Pancreas (tissue), 10 donors: ENCODE measurements at regions not wholly inside any gene's neighbourhood (a gene's known extent, or its start where the extent isn't known, plus 50 kb on each side); places are given as distances from the start of the nearest gene placed in this dataset.

Experiments used
- ATAC-seq, 4 donors: fragments of 200-7000 bp; cut with Tn5 transposase; one replicate each; pipeline versions ENCODE4 v1.8.0 to v1.9.1; 2020; ENCODE audit warnings: mild to moderate bottlenecking in 4 of 4, moderate library complexity in 4 of 4
- DNase-seq, 6 donors: peaks; one replicate each; pipeline ENCODE4 v3.0.0-alpha.2; 2020
- FAIRE-seq: peaks from 2 replicates; lab custom pipeline; 2012; peaks lifted over from hg19 to GRCh38; lab: Jason Lieb, UNC
- H3K27ac ChIP-seq, 4 donors: fragments of 200-600 bp; sonication (generic); 1 replicate in 3 of 4; 2 replicates in 1 of 4; pipeline versions ENCODE4 v1.5.0 to v1.8.0; 2020
- H3K27me3 ChIP-seq, 4 donors: fragments of 200-600 bp; one replicate each; pipeline ENCODE4 v1.8.0; 2021
- H3K36me3 ChIP-seq, 3 donors: fragments of 200-600 bp; sonication (generic) in 1 of 3; one replicate each; pipeline versions ENCODE4 v1.5.0 to v1.8.0; 2020 to 2021
- H3K4me1 ChIP-seq, 3 donors: fragments of 200-600 bp; one replicate each; pipeline ENCODE4 v1.8.0; 2021
- H3K4me3 ChIP-seq, 4 donors: fragments of 200-600 bp; sonication (generic) in 2 of 4; one replicate each; pipeline versions ENCODE4 v1.5.0 to v1.8.0; 2020 to 2021
- H3K9me3 ChIP-seq, 4 donors: fragments of 200-600 bp; one replicate each; pipeline ENCODE4 v1.8.0; 2021
- WGBS, 2 donors: extraction: QIAGEN DNeasy Blood & Tissue Kit; methylation state at CpG; one replicate each; pipeline ENCODE4 v1.1.7; 2013; 5-methylcytosine and 5-hydroxymethylcytosine counted together
- intact Hi-C, 3 donors: fragments of 100-400 bp; cut with DNase I; formaldehyde crosslinking; loops; one replicate each; pipeline versions ENCODE4 v1.11.1 to v1.14.2; 2022
- TF ChIP-seq, protein P1 (sequence below), 4 donors: fragments of 200-600 bp; sonication (generic) in 3 of 4; IDR thresholded peaks; one replicate each; pipeline versions ENCODE4 v1.5.0 to v1.8.0; 2021; ENCODE audit warnings: antibody characterized with exemption in 4 of 4
- donor health status: healthy with polysubstance abuse.
- donor health status: DM: no; HTN: no; CAD: no; lungs with moderate emphysema.
- donor health status: DM: no; HTN: no; CAD: no.
- donor health status: control.
- donor health status: control.
- donor health status: Bipolar disorder and iron deficiency.
- donor health status: DM: yes; HTN: yes; CAD: no.
- donor health status: DM: no; HTN: no; CAD: no.
- donor health status: DM: no; HTN: no; CAD: no.
- donor health status: DM: yes; HTN: yes; CAD: no.

DNA sequence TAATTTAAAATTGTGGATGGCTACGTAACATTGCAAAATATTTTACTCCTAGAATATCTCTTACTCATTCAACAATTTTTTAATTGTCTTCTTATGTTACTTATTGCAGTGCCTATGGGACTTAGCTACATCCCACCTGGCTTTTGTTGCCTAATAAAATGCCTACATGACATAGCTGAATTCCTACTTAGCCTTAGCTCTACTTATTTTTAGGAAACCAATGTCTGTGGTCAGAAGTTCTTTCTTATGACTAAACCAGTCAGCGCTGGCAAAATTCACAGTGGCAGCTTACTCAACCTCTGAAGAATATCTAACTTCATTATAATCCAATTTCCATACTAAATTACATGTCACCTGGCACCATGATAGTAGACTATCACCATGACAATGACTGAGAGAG, 1612.4 kb upstream of the LRRTM3 start:
- no peak overlapping the region for H3K27ac ChIP-seq
- 97 to 99% methylated on average over 2 of the region's 2 CpGs for WGBS, 2 donors
- H3K4me1 ChIP-seq = no peaks in the 10 kb centered on the region
- no peak overlapping the region for H3K4me3 ChIP-seq
- intact Hi-C loops = no loop called here
- no peaks in the 10 kb centered on the region for H3K27me3 ChIP-seq
- H3K36me3 ChIP-seq = no peaks in the 10 kb centered on the region
- ATAC-seq = no peak
- no peak for FAIRE-seq
- H3K9me3 ChIP-seq = no peaks in the 10 kb centered on the region
- no peak for DNase-seq
- TF ChIP-seq, protein P1, sequence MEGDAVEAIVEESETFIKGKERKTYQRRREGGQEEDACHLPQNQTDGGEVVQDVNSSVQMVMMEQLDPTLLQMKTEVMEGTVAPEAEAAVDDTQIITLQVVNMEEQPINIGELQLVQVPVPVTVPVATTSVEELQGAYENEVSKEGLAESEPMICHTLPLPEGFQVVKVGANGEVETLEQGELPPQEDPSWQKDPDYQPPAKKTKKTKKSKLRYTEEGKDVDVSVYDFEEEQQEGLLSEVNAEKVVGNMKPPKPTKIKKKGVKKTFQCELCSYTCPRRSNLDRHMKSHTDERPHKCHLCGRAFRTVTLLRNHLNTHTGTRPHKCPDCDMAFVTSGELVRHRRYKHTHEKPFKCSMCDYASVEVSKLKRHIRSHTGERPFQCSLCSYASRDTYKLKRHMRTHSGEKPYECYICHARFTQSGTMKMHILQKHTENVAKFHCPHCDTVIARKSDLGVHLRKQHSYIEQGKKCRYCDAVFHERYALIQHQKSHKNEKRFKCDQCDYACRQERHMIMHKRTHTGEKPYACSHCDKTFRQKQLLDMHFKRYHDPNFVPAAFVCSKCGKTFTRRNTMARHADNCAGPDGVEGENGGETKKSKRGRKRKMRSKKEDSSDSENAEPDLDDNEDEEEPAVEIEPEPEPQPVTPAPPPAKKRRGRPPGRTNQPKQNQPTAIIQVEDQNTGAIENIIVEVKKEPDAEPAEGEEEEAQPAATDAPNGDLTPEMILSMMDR (IDR thresholded peaks at IDR 0.05) = no peak

DNA sequence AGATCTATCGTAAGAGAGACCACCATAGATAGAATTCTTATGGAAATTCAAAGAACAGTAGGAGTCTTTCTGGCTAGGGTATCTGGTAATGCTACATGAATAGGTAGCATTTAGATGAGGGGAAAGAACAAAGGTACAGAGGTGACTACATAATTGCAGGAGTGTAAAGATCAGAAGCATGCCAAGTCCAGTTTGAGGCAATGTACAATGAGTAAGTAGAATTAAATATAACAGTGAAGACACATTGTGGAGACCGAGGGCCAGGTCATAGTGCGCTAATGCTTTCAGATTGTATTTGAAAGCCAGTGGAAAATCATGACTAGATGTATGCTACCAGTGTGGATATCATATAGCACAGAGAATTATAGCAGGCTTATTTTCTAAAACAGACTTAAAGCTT, 1611.6 kb upstream of the LRRTM3 start:
- no peak overlapping the region for H3K27ac ChIP-seq
- no peak for DNase-seq
- no peaks in the 10 kb centered on the region for H3K9me3 ChIP-seq
- H3K27me3 ChIP-seq = no peaks in the 10 kb centered on the region
- H3K4me1 ChIP-seq = peaks cover 0 to 7% (median 5%) of the 10 kb centered on the region in 3 donors
- no peak overlapping the region for H3K4me3 ChIP-seq
- ATAC-seq = no peak
- no peak for FAIRE-seq
- TF ChIP-seq, protein P1 (IDR thresholded peaks at IDR 0.05) = no peak
- H3K36me3 ChIP-seq = no peaks in the 10 kb centered on the region
- intact Hi-C loops = no loop called here
- 94% methylated on average over 3 of the region's 3 CpGs for whole genome bisulfite sequencing, 2 donors

DNA sequence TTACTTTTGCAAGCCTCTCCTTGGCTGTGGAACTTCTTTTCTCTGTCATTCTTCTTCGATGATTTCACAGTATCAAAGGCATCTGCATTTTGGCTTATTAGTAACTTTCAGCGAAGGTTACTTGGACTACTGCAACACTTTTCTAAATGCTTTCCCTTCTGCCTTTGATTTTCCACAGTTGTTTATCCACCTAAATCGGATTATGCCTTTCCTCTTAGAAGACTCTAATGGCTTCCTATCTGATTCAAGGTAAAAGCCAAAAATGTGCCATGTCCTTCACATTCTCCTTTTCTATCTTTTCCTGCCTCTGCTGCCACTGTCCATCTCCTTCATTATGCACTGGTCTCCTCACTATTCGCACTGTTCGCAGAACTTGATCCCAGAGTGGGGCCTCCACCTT, 1606.3 kb upstream of the LRRTM3 start:
- Histone ChIP-seq H3K27me3 (no peaks in the 10 kb centered on the region), H3K4me1 (peaks cover 0 to 9% (median 8%) of the 10 kb centered on the region in 3 donors), H3K9me3 (no peaks in the 10 kb centered on the region), H3K36me3 (no peaks in the 10 kb centered on the region), H3K4me3 (no peak overlapping the region), H3K27ac (no peak overlapping the region)
- FAIRE-seq (no peak), ATAC-seq (no peak), DNase-seq (no peak)
- TF ChIP-seq, protein P1 (IDR thresholded peaks at IDR 0.05) = no peak
- WGBS, 2 donors = 59 to 64% methylated on average over 5 of the region's 5 CpGs
- intact Hi-C loops = no loop called here

DNA sequence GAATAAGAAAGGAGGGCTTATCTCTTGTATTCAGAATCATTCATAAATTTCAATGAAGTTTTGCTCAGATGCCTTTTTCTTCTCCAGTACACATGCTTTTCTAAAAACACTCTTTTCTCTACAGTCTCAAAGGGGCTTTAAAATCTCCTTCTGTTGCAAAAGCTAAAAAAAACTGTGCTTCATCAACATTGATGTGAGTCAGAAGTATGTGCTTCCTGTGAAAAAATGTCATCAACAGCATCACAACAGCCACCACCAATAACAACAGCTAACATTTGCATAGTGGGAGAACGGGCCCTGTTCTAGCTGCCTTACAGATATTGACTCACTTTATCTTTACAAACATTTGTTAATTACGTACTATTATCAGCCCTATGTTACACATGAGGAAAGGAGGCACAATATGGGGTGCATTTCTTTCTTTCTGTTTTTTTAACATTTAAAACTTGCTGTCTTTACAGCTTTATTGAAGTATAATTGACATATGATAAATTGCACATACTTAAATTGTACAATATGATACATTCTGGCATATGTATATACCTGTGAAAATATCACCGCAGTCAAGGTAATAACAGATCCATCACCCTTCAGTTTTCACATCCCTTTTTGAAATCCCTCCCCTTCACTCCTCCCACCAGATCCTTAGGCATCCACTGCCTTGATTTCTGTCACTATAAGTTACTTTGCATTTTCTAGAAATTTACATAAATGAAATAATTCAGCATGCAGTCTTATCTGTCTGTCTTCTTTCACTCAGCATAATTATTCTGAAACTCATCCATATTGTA, 1605.4 kb upstream of the LRRTM3 start:
- no peak for ATAC-seq
- Histone ChIP-seq H3K4me1 (peaks cover 0 to 9% (median 8%) of the 10 kb centered on the region in 3 donors), H3K27me3 (no peaks in the 10 kb centered on the region), H3K27ac (no peak overlapping the region), H3K4me3 (no peak overlapping the region), H3K9me3 (no peaks in the 10 kb centered on the region), H3K36me3 (no peaks in the 10 kb centered on the region)
- DNase-seq = no peak
- TF ChIP-seq, protein P1 (IDR thresholded peaks at IDR 0.05) = no peak
- intact Hi-C loops = no loop called here
- whole genome bisulfite sequencing, 2 donors = 45 to 47% methylated on average over 3 of the region's 3 CpGs
- no peak for FAIRE-seq

DNA sequence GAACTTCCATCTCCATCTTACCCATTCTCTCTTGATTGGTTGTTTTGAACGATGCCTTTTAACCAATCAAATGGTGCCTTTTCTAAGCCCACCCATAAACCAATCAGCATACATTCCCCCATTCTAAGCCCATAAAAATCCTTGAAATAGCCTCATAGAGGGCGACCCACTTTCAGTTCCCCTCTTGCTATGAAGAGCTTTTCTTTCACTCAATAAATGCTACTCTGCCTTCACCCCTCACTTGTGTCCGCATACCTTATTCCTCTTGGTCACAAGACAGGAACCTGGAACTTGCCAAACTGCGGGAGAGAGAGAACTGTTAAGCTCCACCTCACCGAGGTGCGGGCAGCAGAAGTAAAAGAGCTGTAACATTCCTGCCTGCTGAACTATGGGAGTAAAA, 1602.0 kb upstream of the LRRTM3 start:
- Histone ChIP-seq H3K4me3 (no peak overlapping the region), H3K36me3 (no peaks in the 10 kb centered on the region), H3K9me3 (no peaks in the 10 kb centered on the region), H3K27ac (no peak overlapping the region), H3K4me1 (peaks cover 0 to 9% (median 6%) of the 10 kb centered on the region in 3 donors), H3K27me3 (no peaks in the 10 kb centered on the region)
- TF ChIP-seq, protein P1 (IDR thresholded peaks at IDR 0.05) = no peak
- ATAC-seq (no peak), FAIRE-seq (no peak), DNase-seq (no peak)
- intact Hi-C loops = no loop called here
- 91 to 95% methylated on average over 6 of the region's 6 CpGs for WGBS, 2 donors
